ENCODE measurements at regions not wholly inside any gene's neighbourhood (a gene's known extent, or its start where the extent isn't known, plus 50 kb on each side); places are given as distances from the start of the nearest gene placed in this dataset.

- Histone ChIP-seq H3K9me1 (ENCODE audit: insufficient read depth, low read length) (no peaks in the 10 kb centered on the region), H4K91ac (ENCODE audit: insufficient read depth, low read depth, low read length) (no peak overlapping the region), H3K27me3 (ENCODE audit: control insufficient read depth, insufficient read depth, low read length) (no peaks in the 10 kb centered on the region), H3K36me3 (ENCODE audit: control insufficient read depth, insufficient read depth, low read length) (no peaks in the 10 kb centered on the region), H3K4me3 (ENCODE audit: insufficient read depth, low read depth, low read length) (no peak overlapping the region), H2BK20ac (ENCODE audit: low read depth, low read length) (no peak overlapping the region), H3K79me1 (ENCODE audit: low read depth in 1 of 2, low read length in 2 of 2) (no peaks in the 10 kb centered on the region), H2BK120ac (ENCODE audit: low read depth, low read length) (no peak overlapping the region), H4K20me1 (ENCODE audit: insufficient read depth, low read length) (no peaks in the 10 kb centered on the region), H2AK9ac (replicated peaks; ENCODE audit: low read depth, low read length, poor library complexity) (peak overlapping the region; percentile 19), H2BK15ac (ENCODE audit: low read depth, low read length) (no peak overlapping the region), H2BK5ac (ENCODE audit: low read depth, low read length, poor library complexity, severe bottlenecking) (no peak overlapping the region), H2AK5ac (ENCODE audit: low read depth, low read length) (no peak overlapping the region), H3K4me2 (ENCODE audit: low read depth, low read length) (no peak overlapping the region), H4K5ac (ENCODE audit: low read depth, low read length) (no peak overlapping the region), H3K18ac (ENCODE audit: low read depth, low read length) (no peak overlapping the region; the same call in 1 of the 2 replicates), H3K23ac (ENCODE audit: low read depth, low read length) (no peak overlapping the region), H3K9ac (ENCODE audit: low read depth, low read length) (no peak overlapping the region), H3K9me3 (ENCODE audit: control insufficient read depth, insufficient read depth, low read length) (no peaks in the 10 kb centered on the region), H3K4me1 (ENCODE audit: control insufficient read depth, insufficient read depth, low read length) (peaks cover 9% of the 10 kb centered on the region; the same call in 1 of the 2 replicates), H3K4ac (ENCODE audit: low read depth, low read length) (no peak overlapping the region), H3K14ac (replicated peaks; ENCODE audit: low read depth, low read length) (0 out of 2 replicates have a peak overlapping the region, but pooled peaks have one; percentile 26), H4K8ac (ENCODE audit: low read depth in 2 of 2, low read length in 2 of 2) (0 out of 4 replicates have a peak overlapping the region, but pooled peaks of 1 of the 2 experiments have one; percentile 2), H3K27ac (ENCODE audit: insufficient read depth, low read length) (no peak overlapping the region), H3K56ac (ENCODE audit: extremely low read depth, insufficient read depth, low read length) (no peak overlapping the region), H2AFZ (replicated peaks; ENCODE audit: low read length, poor library complexity) (no peak overlapping the region)
- dilution Hi-C loops (cut with HindIII; ENCODE audit: low sequenced_read_pairs, unreplicated experiment): no loop called here
- in situ Hi-C loops (cut with MboI; ENCODE audit: low sequenced_read_pairs): no loop called here
- WGBS, 2 experiments (ENCODE audit: extremely low coverage in 2 of 2, insufficient read length in 1 of 2): no CpG with 5 or more reads among the region's 4 CpGs
- TF ChIP-seq CHD1 (IDR thresholded peaks at IDR 0.05; ENCODE audit: low read depth, low read length) (no peak), POLR2A (IDR thresholded peaks at IDR 0.05; ENCODE audit: low read depth, low read length) (no peak), NFE2L2 (IDR thresholded peaks at IDR 0.05; ENCODE audit: low read depth, low read length) (no peak), MAFK (IDR thresholded peaks at IDR 0.05; ENCODE audit: low read depth, low read length) (no peak), CEBPB (IDR thresholded peaks at IDR 0.05; ENCODE audit: low read depth, low read length) (no peak), MAZ (IDR thresholded peaks at IDR 0.05; ENCODE audit: borderline replicate concordance, low read depth, low read length) (no peak), FOS (IDR thresholded peaks at IDR 0.05; ENCODE audit: low read depth, low read length) (no peak), MXI1 (IDR thresholded peaks at IDR 0.05; ENCODE audit: borderline replicate concordance, low read depth, low read length) (no peak), ELK1 (IDR thresholded peaks at IDR 0.05; ENCODE audit: borderline replicate concordance, low read depth, low read length) (no peak)
- BruUV-seq (replicated peaks): no TSS peak
- peak; percentile 22 for DNase-seq
- POLR2A ChIA-PET (ENCODE audit: unreplicated experiment): no interaction called here
- intact Hi-C loops (cut with micrococcal nuclease): no loop called here
- CTCF ChIA-PET: no interaction called here
- no peak; the same call in 1 of the 2 replicates for ATAC-seq (ENCODE audit: low read depth)
Measured at GRCh38 chr15:87736891-87737389, 519.6 kb downstream of the NTRK3 start.
